ENCODE measurements at regions not wholly inside any gene's neighbourhood (a gene's known extent, or its start where the extent isn't known, plus 50 kb on each side); places are given as distances from the start of the nearest gene placed in this dataset.

- Histone ChIP-seq H3K4me3 (no peak overlapping the region), H3K27me3 (replicated peaks; ENCODE audit: insufficient read depth) (no peaks in the 10 kb centered on the region), H3K4me1 (ENCODE audit: control insufficient read depth in 1 of 2, low read depth in 2 of 2) (no peaks in the 10 kb centered on the region), H3K36me3 (no peaks in the 10 kb centered on the region), H3K27ac (no peak overlapping the region), H3K9me3 (peaks cover 9% of the 10 kb centered on the region)
- ATAC-seq (ENCODE audit: insufficient number of reproducible peaks, low FRiP score, low read depth) (no peak), DNase-seq (ENCODE audit: low spot score) (no peak)
- no peak for TF ChIP-seq CTCF (IDR thresholded peaks at IDR 0.05)
Observed at GRCh38 chr2:573805-574392, 103.3 kb downstream of the TMEM18 start.

GRCh38 chr2:573025-573424, 104.2 kb downstream of the TMEM18 start:
- no peak for TF ChIP-seq CTCF (IDR thresholded peaks at IDR 0.05)
- DNase-seq (ENCODE audit: low spot score), result no peak
- no peaks in the 10 kb centered on the region for H3K27me3 ChIP-seq (replicated peaks; ENCODE audit: insufficient read depth)
- no peak overlapping the region for H3K27ac ChIP-seq
- H3K9me3 ChIP-seq, result peaks cover 9% of the 10 kb centered on the region
- H3K36me3 ChIP-seq, result no peaks in the 10 kb centered on the region
- no peaks in the 10 kb centered on the region for H3K4me1 ChIP-seq (ENCODE audit: control insufficient read depth in 1 of 2, low read depth in 2 of 2)
- no peak for ATAC-seq (ENCODE audit: insufficient number of reproducible peaks, low FRiP score, low read depth)
- no peak overlapping the region for H3K4me3 ChIP-seq

- Histone ChIP-seq H3K36me3 (no peaks in the 10 kb centered on the region), H3K27me3 (replicated peaks; ENCODE audit: insufficient read depth) (no peaks in the 10 kb centered on the region), H3K27ac (no peak overlapping the region), H3K4me1 (ENCODE audit: control insufficient read depth in 1 of 2, low read depth in 2 of 2) (no peaks in the 10 kb centered on the region), H3K9me3 (peaks cover 4% of the 10 kb centered on the region), H3K4me3 (no peak overlapping the region)
- DNase-seq (ENCODE audit: low spot score) (no peak), ATAC-seq (ENCODE audit: insufficient number of reproducible peaks, low FRiP score, low read depth) (no peak)
- no peak for TF ChIP-seq CTCF (IDR thresholded peaks at IDR 0.05)
Observed at GRCh38 chr2:569681-570080, 107.5 kb downstream of the TMEM18 start.

- DNase-seq (ENCODE audit: low spot score) (no peak), ATAC-seq (ENCODE audit: insufficient number of reproducible peaks, low FRiP score, low read depth) (no peak)
- Histone ChIP-seq H3K9me3 (peaks cover 4% of the 10 kb centered on the region), H3K36me3 (no peaks in the 10 kb centered on the region), H3K4me3 (peak overlapping the region; percentile 35), H3K27ac (no peak overlapping the region), H3K27me3 (replicated peaks; ENCODE audit: insufficient read depth) (no peaks in the 10 kb centered on the region), H3K4me1 (ENCODE audit: control insufficient read depth in 1 of 2, low read depth in 2 of 2) (no peaks in the 10 kb centered on the region)
- TF ChIP-seq CTCF (IDR thresholded peaks at IDR 0.05), result no peak
Observed at GRCh38 chr2:568639-569235, 108.5 kb downstream of the TMEM18 start.

- H3K36me3 ChIP-seq, result no peaks in the 10 kb centered on the region
- peaks cover 4% of the 10 kb centered on the region for H3K9me3 ChIP-seq
- no peaks in the 10 kb centered on the region for H3K27me3 ChIP-seq (replicated peaks; ENCODE audit: insufficient read depth)
- H3K4me1 ChIP-seq (ENCODE audit: control insufficient read depth in 1 of 2, low read depth in 2 of 2), result no peaks in the 10 kb centered on the region
- peak; percentile 19 for ATAC-seq (ENCODE audit: insufficient number of reproducible peaks, low FRiP score, low read depth)
- DNase-seq (ENCODE audit: low spot score), result no peak
- H3K4me3 ChIP-seq, result peak overlapping the region; percentile 35
- TF ChIP-seq CTCF (IDR thresholded peaks at IDR 0.05), result no peak
- no peak overlapping the region for H3K27ac ChIP-seq
Observed at GRCh38 chr2:567865-568638, 109.2 kb downstream of the TMEM18 start.
